Bronchial epithelial cell (primary cell): ENCODE measurements at regions not wholly inside any gene's neighbourhood (a gene's known extent, or its start where the extent isn't known, plus 50 kb on each side); places are given as distances from the start of the nearest gene placed in this dataset.

Source experiments
- DNase-seq: peaks from one replicate; pipeline ENCODE4 v3.0.0-alpha.2; 2010; ENCODE audit warnings: low read depth
- FAIRE-seq: peaks from 2 replicates; lab custom pipeline; 2011; peaks lifted over from hg19 to GRCh38; lab: Jason Lieb, UNC
- H3K27me3 ChIP-seq: 2 replicates; pipeline ENCODE4 v1.5.1; 2011; ENCODE audit warnings: low read length; ENCODE audit not compliant: control insufficient read depth, insufficient read depth
- H3K36me3 ChIP-seq: 2 replicates; pipeline ENCODE4 v1.5.1; 2011; ENCODE audit warnings: low read length; ENCODE audit not compliant: control insufficient read depth, insufficient read depth
- H3K4me3 ChIP-seq: 2 replicates; pipeline ENCODE4 v1.5.1; 2011; ENCODE audit warnings: mild to moderate bottlenecking, low read depth, low read length, control low read depth
- CTCF ChIP-seq: IDR thresholded peaks from 2 replicates; pipeline ENCODE4 v1.5.1; 2011; ENCODE audit warnings: mild to moderate bottlenecking, moderate library complexity, low read length, control low read depth, inconsistent platforms; ENCODE audit not compliant: insufficient read depth, severe bottlenecking

DNA sequence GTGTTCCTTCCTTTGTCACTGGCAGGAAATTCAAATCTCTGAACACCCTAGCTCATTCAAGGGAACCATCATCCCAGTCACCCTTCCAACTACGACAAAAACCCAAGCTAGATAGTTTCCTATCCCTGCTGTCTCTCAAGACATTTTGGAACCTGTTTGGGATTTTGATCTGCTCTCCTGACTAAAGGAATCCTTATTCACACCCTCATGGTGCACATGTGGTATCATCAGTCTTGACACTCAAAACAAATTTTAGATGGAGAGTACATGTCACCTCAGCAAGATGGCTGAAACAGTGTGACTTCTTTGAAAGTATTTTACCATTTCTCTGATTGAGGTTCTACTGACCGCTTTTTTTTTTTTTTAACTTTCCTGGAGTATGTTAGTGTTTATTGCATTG lies 234.3 kb upstream of the TMEM229A start:
- Histone ChIP-seq H3K4me3 (no peak overlapping the region), H3K36me3 (no peaks in the 10 kb centered on the region), H3K27me3 (no peaks in the 10 kb centered on the region)
- TF ChIP-seq CTCF: no peak
- DNase-seq: no peak
- FAIRE-seq: no peak

DNA sequence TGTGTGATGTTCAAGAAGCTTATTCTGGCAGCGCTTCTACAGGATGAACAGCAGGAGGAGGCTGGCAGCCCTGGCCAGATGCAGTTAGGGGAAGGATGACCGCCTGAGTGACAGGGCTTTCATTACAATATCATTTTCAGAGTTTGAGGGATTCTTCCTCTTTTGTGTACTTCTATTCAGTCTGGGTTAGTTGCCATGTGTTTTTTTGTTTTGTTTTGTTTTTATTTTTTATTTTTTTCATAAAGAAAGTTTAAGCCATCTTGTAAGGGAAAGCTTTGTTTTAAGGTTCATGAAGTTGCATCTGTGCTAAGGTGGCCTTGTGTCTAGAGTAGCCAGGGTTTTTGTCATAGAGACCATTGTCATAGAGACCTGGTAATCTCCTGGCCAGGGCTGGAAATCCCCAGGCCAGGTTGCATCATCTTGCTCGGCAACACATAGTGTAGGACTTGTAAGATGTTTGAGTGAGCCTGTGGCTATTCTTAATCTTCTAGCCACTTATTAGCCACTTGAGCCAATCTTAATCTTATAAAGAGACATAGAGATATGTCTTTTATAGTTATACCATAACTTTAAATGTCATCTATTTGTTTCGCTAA lies 230.5 kb upstream of the TMEM229A start:
- FAIRE-seq (no peak), DNase-seq (peak; percentile 58)
- no peak for TF ChIP-seq CTCF
- Histone ChIP-seq H3K27me3 (no peaks in the 10 kb centered on the region), H3K4me3 (no peak overlapping the region), H3K36me3 (no peaks in the 10 kb centered on the region)

GRCh38 chr7:124261710-124262109 lies 228.8 kb upstream of the TMEM229A start:
- FAIRE-seq (no peak), DNase-seq (no peak)
- H3K27me3 ChIP-seq: no peaks in the 10 kb centered on the region
- H3K36me3 ChIP-seq: no peaks in the 10 kb centered on the region
- no peak for TF ChIP-seq CTCF
- no peak overlapping the region for H3K4me3 ChIP-seq

DNA sequence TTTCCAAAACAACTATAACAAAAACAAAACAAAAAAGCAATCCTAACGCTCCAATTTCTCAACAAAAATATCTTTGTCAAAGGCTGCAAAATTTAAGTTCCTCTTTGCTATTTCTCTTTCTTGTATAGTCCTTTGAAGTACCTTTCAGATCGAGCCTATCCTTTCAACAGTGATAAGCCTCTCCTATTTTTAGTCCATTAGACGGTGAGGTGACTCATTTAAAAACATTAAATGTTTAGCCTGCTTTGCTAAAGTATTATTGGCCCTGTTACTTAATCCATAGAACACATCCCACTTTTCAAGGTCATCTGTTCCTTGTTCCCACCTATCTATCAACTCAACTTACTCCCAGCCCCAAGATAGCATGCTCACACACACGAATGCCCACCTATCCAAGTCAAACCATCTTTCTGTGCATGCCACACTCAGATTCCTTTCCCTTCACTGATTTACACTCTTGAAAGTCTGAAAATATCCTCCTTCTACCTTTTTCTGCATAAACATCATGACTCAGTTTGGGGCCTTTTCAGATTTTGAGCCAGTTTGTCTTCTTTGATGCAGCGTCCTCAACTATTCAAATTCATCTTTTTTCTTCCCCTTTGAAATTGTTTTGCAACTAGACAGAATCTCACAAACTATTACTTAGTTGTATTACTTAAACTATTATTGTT lies 224.9 kb upstream of the TMEM229A start:
- Histone ChIP-seq H3K36me3 (no peaks in the 10 kb centered on the region), H3K4me3 (no peak overlapping the region), H3K27me3 (no peaks in the 10 kb centered on the region)
- no peak for TF ChIP-seq CTCF
- no peak for FAIRE-seq
- no peak for DNase-seq

GRCh38 chr7:124255041-124255655 lies 222.3 kb upstream of the TMEM229A start:
- Histone ChIP-seq H3K4me3 (no peak overlapping the region), H3K36me3 (no peaks in the 10 kb centered on the region), H3K27me3 (no peaks in the 10 kb centered on the region)
- TF ChIP-seq CTCF: no peak
- FAIRE-seq: no peak
- DNase-seq: no peak
